Germinal center (tissue), 1 donor: ENCODE measurements at regions not wholly inside any gene's neighbourhood (a gene's known extent, or its start where the extent isn't known, plus 50 kb on each side); places are given as distances from the start of the nearest gene placed in this dataset.

Source experiments
- DNase-seq: peaks from one replicate; pipeline ENCODE4 v3.0.0; 2012; ENCODE audit warnings: mixed read lengths, low spot score

DNA sequence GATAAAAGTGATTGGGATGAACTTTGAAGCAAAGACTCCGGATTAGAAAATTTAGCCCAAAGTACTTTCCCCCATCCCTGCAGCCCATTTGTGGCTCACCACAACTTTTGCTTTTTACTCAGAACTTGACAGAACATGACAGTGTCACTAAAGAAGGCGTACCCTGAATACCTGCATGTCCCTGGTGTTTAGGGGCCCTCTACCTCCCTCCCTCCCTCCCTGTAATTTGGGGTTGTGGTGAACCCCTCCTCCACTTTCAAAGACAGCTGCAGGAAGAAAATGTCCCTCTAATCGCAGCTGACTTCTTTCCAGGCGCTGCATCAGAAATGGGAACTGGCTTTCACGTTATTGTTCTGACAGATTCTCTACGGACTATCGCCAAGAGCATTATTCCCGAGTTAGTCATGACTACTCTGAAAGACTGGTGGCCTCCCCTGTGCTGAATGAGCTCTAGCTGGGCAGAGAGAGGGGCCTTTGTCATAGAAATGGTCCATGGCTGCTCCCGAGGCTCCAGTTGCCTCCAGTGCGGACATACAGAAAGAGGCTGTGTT lies 93.2 kb upstream of the ARHGEF3 start:
- DNase-seq, result no peak

DNA sequence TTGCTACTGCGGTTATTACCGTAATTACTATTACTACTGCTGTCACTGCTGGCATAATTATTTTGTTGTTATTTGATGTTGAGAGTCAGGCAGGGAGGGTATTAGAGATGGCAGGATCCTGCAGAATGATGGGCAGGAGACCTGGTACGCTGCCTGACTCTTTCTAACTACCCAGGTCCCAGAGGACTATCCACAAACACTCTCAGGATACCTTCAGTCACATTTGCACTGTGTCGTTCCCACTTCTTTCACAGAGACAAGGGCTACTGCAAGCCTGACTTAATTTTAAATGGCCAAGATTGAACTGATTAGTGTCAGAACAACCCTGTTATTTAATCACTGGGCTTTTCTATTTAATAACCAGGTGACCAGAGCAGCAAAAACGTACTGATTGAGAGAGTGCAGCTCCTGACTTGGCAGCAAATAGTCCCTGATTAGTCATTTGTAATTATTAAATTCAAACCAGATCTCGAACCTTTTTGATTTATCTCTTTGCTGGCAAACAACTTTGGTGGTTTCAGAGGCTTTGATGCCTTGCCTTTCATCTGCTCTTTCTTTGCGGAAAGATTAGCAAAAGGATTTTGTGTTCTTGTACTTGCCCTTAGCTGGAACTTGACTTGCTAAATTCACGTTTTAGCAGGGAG lies 88.8 kb upstream of the ARHGEF3 start:
- no peak for DNase-seq

GRCh38 chr3:56889131-56889530 lies 87.4 kb upstream of the ARHGEF3 start:
- no peak for DNase-seq

DNA sequence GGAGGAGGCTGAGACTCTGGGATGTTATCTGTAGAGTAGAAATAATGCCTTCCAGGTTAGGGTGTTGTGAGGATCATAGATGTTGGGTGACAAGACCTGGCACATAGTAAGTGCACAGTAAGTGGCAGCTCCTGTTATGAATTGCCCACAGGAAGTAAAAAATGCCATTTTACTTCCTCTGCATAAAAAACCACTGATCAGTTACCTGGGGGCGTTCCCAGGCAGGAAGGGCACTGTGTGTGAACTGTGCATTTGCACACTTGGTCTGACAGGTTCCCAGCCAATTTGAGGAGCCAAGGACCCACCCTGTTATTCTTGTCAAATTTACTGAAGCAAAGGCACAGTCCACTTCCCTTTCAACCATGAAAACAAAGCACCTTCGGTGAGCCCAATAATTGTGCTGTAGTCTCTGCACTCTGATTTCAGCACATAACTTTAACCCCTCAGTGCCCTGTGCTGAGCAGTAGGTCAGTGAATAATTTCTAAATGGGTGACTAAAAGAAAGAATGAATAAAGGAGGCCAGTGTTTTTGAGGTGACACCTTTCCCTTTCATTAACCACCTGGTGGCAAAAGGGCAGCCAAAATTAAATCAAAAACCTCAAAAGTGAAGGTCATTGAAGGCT lies 85.8 kb upstream of the ARHGEF3 start:
- DNase-seq, result no peak

DNA sequence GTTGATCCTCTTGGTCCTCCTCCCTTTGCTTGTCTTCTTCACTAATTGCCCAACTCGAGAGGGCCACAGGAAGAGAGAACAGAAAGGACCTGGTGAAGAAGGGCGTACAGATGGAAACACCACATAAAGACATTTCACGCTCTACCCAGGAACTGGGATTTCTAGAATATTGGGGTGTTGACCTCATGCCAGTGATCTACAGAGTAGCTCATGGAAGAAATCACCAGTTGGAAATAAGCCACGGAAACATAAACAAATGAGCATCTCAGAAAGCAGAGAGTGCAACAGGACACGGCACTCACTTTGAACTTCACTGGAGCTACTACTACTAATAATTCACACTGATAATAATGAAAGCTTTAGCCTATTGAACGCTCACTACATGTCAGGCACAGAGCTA lies 84.6 kb upstream of the ARHGEF3 start:
- no peak for DNase-seq

GRCh38 chr3:56885879-56886278 lies 84.1 kb upstream of the ARHGEF3 start:
- no peak for DNase-seq

DNA sequence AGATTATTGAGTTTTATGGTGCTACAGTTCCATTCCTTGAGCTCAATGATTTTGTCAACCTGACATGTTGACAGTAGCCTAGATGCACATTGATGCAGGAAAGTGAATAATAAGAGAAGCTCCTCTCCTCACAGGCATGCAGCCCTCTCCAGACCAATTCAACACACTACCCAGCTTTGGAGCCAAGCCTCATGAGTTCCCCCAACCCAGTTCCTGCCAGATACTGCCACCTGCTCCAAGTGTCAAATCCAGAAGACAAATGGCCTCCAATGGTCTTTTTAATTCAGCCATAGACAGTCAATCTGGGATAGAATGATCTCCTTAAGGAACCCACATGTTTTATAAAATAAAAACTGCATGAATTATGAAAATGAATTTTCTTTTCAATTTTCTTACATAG lies 83.7 kb upstream of the ARHGEF3 start:
- no peak for DNase-seq

DNA sequence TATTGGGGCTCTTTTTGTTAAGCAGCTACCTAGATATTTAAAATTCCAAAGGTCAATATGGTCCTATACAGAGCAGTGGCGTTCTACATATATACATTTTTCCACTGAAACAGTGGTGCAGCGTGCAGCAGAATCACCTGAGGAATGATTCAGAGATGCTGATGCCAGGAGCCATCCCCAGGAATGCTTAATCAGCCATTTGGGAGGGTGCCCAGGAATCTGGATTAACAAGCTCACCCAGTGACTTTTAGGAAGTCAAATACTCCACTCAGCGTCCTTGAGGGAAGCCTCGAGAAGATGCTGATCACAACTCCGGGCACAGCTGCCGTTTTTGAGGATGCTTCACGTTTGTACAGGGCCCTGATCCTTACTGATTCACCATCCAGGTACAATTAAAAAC lies 82.6 kb upstream of the ARHGEF3 start:
- DNase-seq, result no peak

DNA sequence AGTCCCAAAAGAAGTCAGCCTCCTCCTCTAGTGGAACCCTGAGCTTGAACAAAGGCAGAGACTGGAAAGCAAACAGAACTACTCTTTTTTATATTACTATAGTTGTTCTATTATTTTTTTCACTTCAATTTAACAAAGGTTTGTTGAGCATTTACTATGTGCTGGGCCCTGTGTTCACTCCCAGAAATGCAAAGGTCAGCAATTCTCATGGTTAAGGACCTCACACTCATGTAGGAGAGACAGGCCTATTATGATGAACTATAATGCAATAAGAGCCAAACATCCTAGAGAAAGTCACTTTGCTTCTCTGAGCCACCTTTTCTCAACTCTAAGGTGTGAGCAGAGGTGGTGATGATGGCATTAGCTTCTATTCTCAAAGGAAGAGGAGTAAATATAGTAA lies 82.1 kb upstream of the ARHGEF3 start:
- DNase-seq, result no peak

- no peak for DNase-seq
These were observed 81.1 kb upstream of the ARHGEF3 start for GRCh38 chr3:56882896-56883295.

DNA sequence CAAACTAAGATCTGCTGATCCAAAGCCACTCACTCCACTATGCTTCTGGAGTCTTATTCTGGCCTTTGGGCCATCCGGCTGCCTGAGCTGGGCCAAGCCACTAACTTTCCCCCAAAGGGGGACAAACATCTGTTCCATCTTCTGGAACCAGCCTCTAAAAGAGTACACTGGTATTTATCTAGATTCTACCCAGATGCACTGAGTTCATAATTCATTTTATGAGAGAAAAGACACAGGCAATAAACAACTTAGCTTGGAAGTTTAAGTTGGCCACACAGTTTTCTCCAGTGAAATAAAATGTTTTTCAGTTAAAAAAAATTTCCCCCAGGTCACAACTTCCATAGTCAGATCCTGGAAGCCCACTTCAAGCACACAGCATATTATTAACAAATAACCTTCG lies 80.1 kb upstream of the ARHGEF3 start:
- DNase-seq, result no peak

- no peak for DNase-seq
These were observed 79.2 kb upstream of the ARHGEF3 start for GRCh38 chr3:56880720-56881575.

GRCh38 chr3:56879436-56880215 lies 77.9 kb upstream of the ARHGEF3 start:
- no peak for DNase-seq

DNA sequence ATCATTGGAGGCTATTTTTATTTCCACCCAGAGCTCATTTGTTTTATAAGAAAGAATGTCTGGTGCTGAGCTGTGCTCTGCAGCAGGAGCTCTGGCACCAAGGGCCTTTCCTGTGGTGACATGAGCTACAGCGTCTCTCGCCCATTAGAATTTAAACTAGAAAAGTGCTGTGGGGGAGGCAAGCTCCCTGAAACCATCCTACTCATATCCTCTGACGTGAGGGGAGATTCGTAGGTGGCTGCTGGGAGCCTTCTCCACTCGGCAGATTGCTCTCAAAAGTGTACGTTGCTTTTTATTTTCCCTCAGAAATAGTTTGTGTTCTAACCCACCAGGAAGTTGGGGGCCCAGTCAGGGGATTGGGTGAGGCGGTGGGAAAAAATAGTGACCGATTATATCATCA lies 76.3 kb upstream of the ARHGEF3 start:
- DNase-seq, result no peak

GRCh38 chr3:56876916-56877315 lies 75.2 kb upstream of the ARHGEF3 start:
- no peak for DNase-seq

- no peak for DNase-seq
These were observed 72.5 kb upstream of the ARHGEF3 start for GRCh38 chr3:56874269-56874668.

GRCh38 chr3:56870436-56870835 lies 68.7 kb upstream of the ARHGEF3 start:
- no peak for DNase-seq

- DNase-seq, result no peak
These were observed 67.6 kb upstream of the ARHGEF3 start for GRCh38 chr3:56869157-56869889.

- no peak for DNase-seq
These were observed 67.0 kb upstream of the ARHGEF3 start for GRCh38 chr3:56868706-56869105.

- DNase-seq, result no peak
These were observed 65.9 kb upstream of the ARHGEF3 start for GRCh38 chr3:56867671-56868070.

DNA sequence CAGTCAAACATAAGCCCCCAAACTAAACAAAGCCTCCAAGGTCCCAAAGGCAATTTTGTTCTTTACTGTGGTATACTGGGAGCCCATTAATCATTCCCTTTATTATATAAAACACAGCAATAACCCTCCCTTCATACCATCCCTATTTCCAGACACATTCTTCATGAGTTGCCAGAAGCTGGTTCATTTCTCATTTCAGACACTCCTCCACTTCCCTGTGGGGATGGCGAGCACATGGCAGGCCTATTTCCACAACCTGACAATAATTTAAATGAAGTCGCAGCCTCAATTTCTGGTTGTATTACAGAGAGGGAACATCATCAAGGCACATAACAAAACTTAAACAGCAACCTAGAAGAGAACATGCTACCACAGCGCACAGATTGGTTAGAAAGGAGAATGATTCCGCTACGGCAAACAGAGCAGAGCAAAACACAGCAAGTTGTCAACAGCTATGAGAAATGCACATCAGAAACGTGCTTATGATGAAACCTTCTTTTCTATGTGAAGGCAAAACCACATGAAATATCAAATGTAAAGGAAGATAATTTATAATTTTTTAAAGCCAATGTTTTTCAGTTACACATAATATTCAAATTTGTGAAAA lies 63.3 kb upstream of the ARHGEF3 start:
- DNase-seq, result no peak
